WTC11 (cell line): ENCODE measurements at regions not wholly inside any gene's neighbourhood (a gene's known extent, or its start where the extent isn't known, plus 50 kb on each side); places are given as distances from the start of the nearest gene placed in this dataset.

Experiments used
- ATAC-seq: fragments of 200-7000 bp; cut with Tn5 transposase; 2 replicates; pipeline ENCODE4 v1.10.0; 2021; ENCODE audit warnings: mild to moderate bottlenecking, moderate library complexity
- CTCF ChIA-PET: fragments of 300-600 bp; sonication (Branson Sonifier 250); formaldehyde crosslinking; loops from one replicate; lab custom pipeline; 2021; ENCODE audit warnings: antibody characterized with exemption; lab: Charles Lee
- POLR2A ChIA-PET: fragments of 350-600 bp; sonication (Branson Sonifier 250); formaldehyde crosslinking; loops from one replicate; lab custom pipeline; 2021; ENCODE audit warnings: antibody characterized with exemption; lab: Charles Lee
- DNase-seq: peaks from one replicate; pipeline ENCODE4 v3.0.0; 2021; ENCODE audit warnings: low spot score
- H3K27ac Mint-ChIP-seq: 2 replicates; pipeline ENCODE4 v1.8.0; 2021; ENCODE audit warnings: mixed read lengths
- H3K27me3 Mint-ChIP-seq: 2 replicates; pipeline ENCODE4 v1.8.0; 2021; ENCODE audit warnings: low read depth, mild to moderate bottlenecking, moderate library complexity, mixed read lengths
- H3K36me3 Mint-ChIP-seq: 2 replicates; pipeline ENCODE4 v1.8.0; 2021; ENCODE audit warnings: mixed read lengths
- H3K4me1 Mint-ChIP-seq: 2 replicates; pipeline ENCODE4 v1.8.0; 2022; ENCODE audit warnings: mixed read lengths
- H3K4me3 Mint-ChIP-seq: 2 replicates; pipeline ENCODE4 v1.8.0; 2021; ENCODE audit warnings: mild to moderate bottlenecking, moderate library complexity, mixed read lengths
- H3K9me3 Mint-ChIP-seq: 2 replicates; pipeline ENCODE4 v1.8.0; 2021; ENCODE audit warnings: mixed read lengths
- ESRRA ChIP-seq: sonication (generic); formaldehyde crosslinking; IDR thresholded peaks from 2 replicates; pipeline ENCODE4 v1.8.1; 2022; ENCODE audit warnings: mild to moderate bottlenecking, missing genetic modification reagents, borderline replicate concordance
- GABPB1 ChIP-seq: sonication (generic); formaldehyde crosslinking; IDR thresholded peaks from 2 replicates; pipeline ENCODE4 v1.8.1; 2023; ENCODE audit warnings: mild to moderate bottlenecking, missing genetic modification reagents
- JUN ChIP-seq: sonication (generic); formaldehyde crosslinking; IDR thresholded peaks from 2 replicates; pipeline ENCODE4 v1.8.0; 2023; ENCODE audit warnings: mild to moderate bottlenecking, missing genetic modification reagents
- KAT7 ChIP-seq: sonication (generic); formaldehyde crosslinking; IDR thresholded peaks from 2 replicates; pipeline ENCODE4 v1.8.1; 2023; ENCODE audit warnings: missing genetic modification reagents, mild to moderate bottlenecking, borderline replicate concordance
- MAX ChIP-seq: sonication (generic); formaldehyde crosslinking; IDR thresholded peaks from 2 replicates; pipeline ENCODE4 v1.8.0; 2022; ENCODE audit warnings: mild to moderate bottlenecking, missing genetic modification reagents
- MXD4 ChIP-seq: fragments of 250-450 bp; sonication (Bioruptor Pico); IDR thresholded peaks from 2 replicates; pipeline ENCODE4 v1.8.0; 2021; ENCODE audit warnings: mild to moderate bottlenecking, moderate library complexity, borderline replicate concordance
- MYBL2 ChIP-seq: sonication (generic); formaldehyde crosslinking; IDR thresholded peaks from 2 replicates; pipeline ENCODE4 v1.8.1; 2023; ENCODE audit warnings: mild to moderate bottlenecking, moderate library complexity, missing genetic modification reagents
- NFE2L1 ChIP-seq: sonication (generic); formaldehyde crosslinking; IDR thresholded peaks from 2 replicates; pipeline ENCODE4 v1.8.1; 2023; ENCODE audit warnings: missing genetic modification reagents
- SP1 ChIP-seq: sonication (generic); formaldehyde crosslinking; conservative IDR thresholded peaks from 2 replicates; pipeline ENCODE4 v1.8.1; 2022; ENCODE audit warnings: missing genetic modification reagents
- TCF7 ChIP-seq: sonication (generic); formaldehyde crosslinking; IDR thresholded peaks from 2 replicates; pipeline ENCODE4 v1.8.0; 2022; ENCODE audit warnings: mild to moderate bottlenecking, low read depth, missing genetic modification reagents, moderate library complexity
- TP53 ChIP-seq: sonication (generic); formaldehyde crosslinking; IDR thresholded peaks from 2 replicates; pipeline ENCODE4 v1.8.1; 2023; ENCODE audit warnings: mild to moderate bottlenecking, missing genetic modification reagents
- USF1 ChIP-seq: sonication (generic); formaldehyde crosslinking; IDR thresholded peaks from 2 replicates; pipeline ENCODE4 v1.8.0; 2022; ENCODE audit warnings: mild to moderate bottlenecking, missing genetic modification reagents
- ZNF121 ChIP-seq: sonication (generic); formaldehyde crosslinking; IDR thresholded peaks from 2 replicates; pipeline ENCODE4 v1.8.0; 2023; ENCODE audit warnings: missing genetic modification reagents
- ZNF232 ChIP-seq: sonication (generic); formaldehyde crosslinking; IDR thresholded peaks from 2 replicates; pipeline ENCODE4 v1.8.0; 2022; ENCODE audit warnings: mild to moderate bottlenecking, missing genetic modification reagents
- ZNF425 ChIP-seq: fragments of 250-450 bp; sonication (Bioruptor Pico); conservative IDR thresholded peaks from 2 replicates; pipeline ENCODE4 v1.9.0; 2021; ENCODE audit warnings: mild to moderate bottlenecking
- ZNF532 ChIP-seq: fragments of 250-450 bp; sonication (Bioruptor Pico); IDR thresholded peaks from 2 replicates; pipeline ENCODE4 v1.9.0; 2021; ENCODE audit warnings: mild to moderate bottlenecking, borderline replicate concordance
- ZNF671 ChIP-seq: fragments of 250-450 bp; sonication (Bioruptor Pico); IDR thresholded peaks from 2 replicates; pipeline ENCODE4 v1.8.0; 2021; ENCODE audit warnings: mild to moderate bottlenecking

- H3K27me3 Mint-ChIP-seq: no peaks in the 10 kb centered on the region
- ChIA-PET POLR2A (no interaction called here), CTCF (no interaction called here)
- H3K9me3 Mint-ChIP-seq: no peaks in the 10 kb centered on the region; the same call in 1 of the 2 replicates
- no peak overlapping the region for H3K27ac Mint-ChIP-seq
- H3K4me1 Mint-ChIP-seq: no peaks in the 10 kb centered on the region
- H3K36me3 Mint-ChIP-seq: no peaks in the 10 kb centered on the region
- DNase-seq (no peak), ATAC-seq (no peak)
- no peak overlapping the region for H3K4me3 Mint-ChIP-seq
- no peak for TF ChIP-seq MYBL2 (CRISPR knock-in tag)
- no peak for TF ChIP-seq ZNF232 (CRISPR knock-in tag)
- TF ChIP-seq ZNF121 (CRISPR knock-in tag): no peak
- TF ChIP-seq ZNF532: no peak
- no peak for TF ChIP-seq ZNF425 (CRISPR knock-in tag)
- TF ChIP-seq GABPB1: no peak
- TF ChIP-seq USF1 (CRISPR knock-in tag): no peak
- no peak for TF ChIP-seq SP1 (CRISPR knock-in tag)
- TF ChIP-seq MAX (CRISPR knock-in tag): no peak
Observed at GRCh38 chr4:137067735-137068134, 464.6 kb downstream of the PCDH18 start.

GRCh38 chr4:137065311-137065710, 467.0 kb downstream of the PCDH18 start:
- Mint-ChIP-seq H3K4me1 (no peaks in the 10 kb centered on the region), H3K4me3 (no peak overlapping the region), H3K27me3 (no peaks in the 10 kb centered on the region), H3K27ac (no peak overlapping the region), H3K36me3 (no peaks in the 10 kb centered on the region)
- POLR2A ChIA-PET: no interaction called here
- ATAC-seq (no peak), DNase-seq (no peak)
- no peak for TF ChIP-seq JUN
- no peak for TF ChIP-seq ESRRA (CRISPR knock-in tag)
- TF ChIP-seq NFE2L1 (CRISPR knock-in tag): no peak
- TF ChIP-seq ZNF671 (CRISPR knock-in tag): no peak
- no peak for TF ChIP-seq TCF7 (CRISPR knock-in tag)
- TF ChIP-seq MXD4 (CRISPR knock-in tag): no peak
- no peak for TF ChIP-seq KAT7 (CRISPR knock-in tag)
- TF ChIP-seq USF1 (CRISPR knock-in tag): no peak
- no peak for TF ChIP-seq TP53 (CRISPR knock-in tag)
- TF ChIP-seq, all 79 proteins: peak for 0
- CTCF ChIA-PET: no interaction called here
- H3K9me3 Mint-ChIP-seq: no peaks in the 10 kb centered on the region; the same call in 1 of the 2 replicates
